ENCODE measurements at regions not wholly inside any gene's neighbourhood (a gene's known extent, or its start where the extent isn't known, plus 50 kb on each side); places are given as distances from the start of the nearest gene placed in this dataset.
A peak's percentile ranks its signal among the peaks of the same experiment; 100 is the strongest.

- no peak for DNase-seq (ENCODE audit: low read depth)
- no peaks in the 10 kb centered on the region for H3K36me3 ChIP-seq (ENCODE audit: control insufficient read depth, insufficient read depth, low read length)
- no peak for TF ChIP-seq CTCF (IDR thresholded peaks at IDR 0.05; ENCODE audit: insufficient read depth, low read length, poor library complexity, severe bottlenecking)
- no peaks in the 10 kb centered on the region for H3K27me3 ChIP-seq (ENCODE audit: control insufficient read depth, insufficient read depth, low read length)
- H3K4me3 ChIP-seq (ENCODE audit: low read depth, low read length) = no peak overlapping the region
These were observed 146.0 kb upstream of the NMUR2 start for GRCh38 chr5:152551061-152551460.

GRCh38 chr5:152556784-152557183 lies 151.7 kb upstream of the NMUR2 start:
- TF ChIP-seq CTCF (IDR thresholded peaks at IDR 0.05; ENCODE audit: insufficient read depth, low read length, poor library complexity, severe bottlenecking) = no peak
- Histone ChIP-seq H3K27me3 (ENCODE audit: control insufficient read depth, insufficient read depth, low read length) (no peaks in the 10 kb centered on the region), H3K36me3 (ENCODE audit: control insufficient read depth, insufficient read depth, low read length) (no peaks in the 10 kb centered on the region), H3K4me3 (ENCODE audit: low read depth, low read length) (no peak overlapping the region)
- no peak for DNase-seq (ENCODE audit: low read depth)

- TF ChIP-seq CTCF (IDR thresholded peaks at IDR 0.05; ENCODE audit: insufficient read depth, low read length, poor library complexity, severe bottlenecking) = peak; percentile 75
These were observed 155.5 kb upstream of the NMUR2 start for GRCh38 chr5:152560512-152561137.

GRCh38 chr5:152568016-152568415 lies 162.9 kb upstream of the NMUR2 start:
- Histone ChIP-seq H3K27me3 (ENCODE audit: control insufficient read depth, insufficient read depth, low read length) (no peaks in the 10 kb centered on the region), H3K36me3 (ENCODE audit: control insufficient read depth, insufficient read depth, low read length) (no peaks in the 10 kb centered on the region), H3K4me3 (ENCODE audit: low read depth, low read length) (no peak overlapping the region)
- TF ChIP-seq CTCF (IDR thresholded peaks at IDR 0.05; ENCODE audit: insufficient read depth, low read length, poor library complexity, severe bottlenecking) = no peak
- DNase-seq (ENCODE audit: low read depth) = no peak

More at GRCh38 chr5:152560512-152561137, 155.5 kb upstream of the NMUR2 start:
- no peaks in the 10 kb centered on the region for H3K36me3 ChIP-seq (ENCODE audit: control insufficient read depth, insufficient read depth, low read length)
- DNase-seq (ENCODE audit: low read depth) = peak; percentile 9
- H3K27me3 ChIP-seq (ENCODE audit: control insufficient read depth, insufficient read depth, low read length) = no peaks in the 10 kb centered on the region
- H3K4me3 ChIP-seq (ENCODE audit: low read depth, low read length) = no peak overlapping the region

- H3K36me3 ChIP-seq (ENCODE audit: control insufficient read depth, insufficient read depth, low read length) = no peaks in the 10 kb centered on the region
- no peak overlapping the region for H3K4me3 ChIP-seq (ENCODE audit: low read depth, low read length)
- TF ChIP-seq CTCF (IDR thresholded peaks at IDR 0.05; ENCODE audit: insufficient read depth, low read length, poor library complexity, severe bottlenecking) = no peak
- H3K27me3 ChIP-seq (ENCODE audit: control insufficient read depth, insufficient read depth, low read length) = no peaks in the 10 kb centered on the region
- no peak for DNase-seq (ENCODE audit: low read depth)
These were observed 167.7 kb upstream of the NMUR2 start for GRCh38 chr5:152572812-152573211.

GRCh38 chr5:152584103-152584502 lies 179.0 kb upstream of the NMUR2 start:
- H3K36me3 ChIP-seq (ENCODE audit: control insufficient read depth, insufficient read depth, low read length) = no peaks in the 10 kb centered on the region
- DNase-seq (ENCODE audit: low read depth) = no peak
- H3K4me3 ChIP-seq (ENCODE audit: low read depth, low read length) = no peak overlapping the region
- no peak for TF ChIP-seq CTCF (IDR thresholded peaks at IDR 0.05; ENCODE audit: insufficient read depth, low read length, poor library complexity, severe bottlenecking)
- H3K27me3 ChIP-seq (ENCODE audit: control insufficient read depth, insufficient read depth, low read length) = no peaks in the 10 kb centered on the region

All from kidney epithelial cell (primary cell).